SH-SY5Y (cell line): ENCODE measurements at regions not wholly inside any gene's neighbourhood (a gene's known extent, or its start where the extent isn't known, plus 50 kb on each side); places are given as distances from the start of the nearest gene placed in this dataset.

Experiments
- GATA2 ChIP-seq: IDR thresholded peaks from 2 replicates; pipeline ENCODE4 v1.6.1; 2011; ENCODE audit warnings: mild to moderate bottlenecking, low read depth, low read length
- GATA3 ChIP-seq: IDR thresholded peaks from 2 replicates; pipeline ENCODE4 v1.6.1; 2011; ENCODE audit warnings: low read depth, mild to moderate bottlenecking, low read length, moderate library complexity

GRCh38 chr14:97143456-97143855 lies 346.3 kb downstream of the VRK1 start:
- TF ChIP-seq GATA2 (no peak), GATA3 (no peak)
